Memory B cell (primary cell): ENCODE measurements at regions not wholly inside any gene's neighbourhood (a gene's known extent, or its start where the extent isn't known, plus 50 kb on each side); places are given as distances from the start of the nearest gene placed in this dataset.
"Not testable (repeated sequence)": the region's sequence is repeated elsewhere in the genome, so short reads cannot be mapped to it uniquely, and the experiment has no call there.

ENCODE experiments used
- ATAC-seq: fragments of 150-1000 bp; cut with Tn5 transposase; 2 replicates; pipeline ENCODE4 v1.10.0; 2021; ENCODE audit warnings: low read depth, mild to moderate bottlenecking, moderate library complexity
- DNase-seq, 2 donors: peaks; one replicate each; pipeline ENCODE4 v3.0.0; 2022; ENCODE audit warnings: low spot score in 2 of 2
- H3K27ac Mint-ChIP-seq: one replicate; pipeline ENCODE4 v1.8.0; 2022; ENCODE audit warnings: mild to moderate bottlenecking, moderate library complexity, mixed read lengths
- H3K27me3 Mint-ChIP-seq: one replicate; pipeline ENCODE4 v1.8.0; 2022; ENCODE audit warnings: mixed read lengths
- H3K36me3 Mint-ChIP-seq: one replicate; pipeline ENCODE4 v1.8.0; 2022; ENCODE audit warnings: mild to moderate bottlenecking, mixed read lengths
- H3K4me1 Mint-ChIP-seq: one replicate; pipeline ENCODE4 v1.8.0; 2022; ENCODE audit warnings: mixed read lengths
- H3K4me3 Mint-ChIP-seq: one replicate; pipeline ENCODE4 v1.8.0; 2022; ENCODE audit warnings: mild to moderate bottlenecking, moderate library complexity, mixed read lengths
- H3K9me3 Mint-ChIP-seq: one replicate; pipeline ENCODE4 v1.8.0; 2022; ENCODE audit warnings: mixed read lengths

- Mint-ChIP-seq H3K36me3 (peaks cover 2% of the 10 kb centered on the region), H3K4me1 (no peaks in the 10 kb centered on the region), H3K27ac (no peak overlapping the region), H3K9me3 (no peaks in the 10 kb centered on the region), H3K4me3 (no peak overlapping the region), H3K27me3 (peaks cover 2% of the 10 kb centered on the region)
- DNase-seq (no peak), ATAC-seq (no peak)
Measured at GRCh38 chrY:7417946-7418345, 506.4 kb upstream of the AMELY start.

- no peak for ATAC-seq
- no peak for DNase-seq
- Mint-ChIP-seq H3K4me3 (no peak overlapping the region), H3K4me1 (no peaks in the 10 kb centered on the region), H3K27me3 (peaks cover 2% of the 10 kb centered on the region), H3K9me3 (no peaks in the 10 kb centered on the region), H3K27ac (no peak overlapping the region), H3K36me3 (peaks cover 2% of the 10 kb centered on the region)
Measured at GRCh38 chrY:7416406-7416805, 504.9 kb upstream of the AMELY start.

GRCh38 chrY:7415157-7415633, 503.6 kb upstream of the AMELY start:
- Mint-ChIP-seq H3K4me1 (no peaks in the 10 kb centered on the region), H3K27ac (no peak overlapping the region), H3K9me3 (peaks cover 2% of the 10 kb centered on the region), H3K4me3 (no peak overlapping the region), H3K27me3 (peaks cover 2% of the 10 kb centered on the region), H3K36me3 (peaks cover 2% of the 10 kb centered on the region)
- DNase-seq: no peak
- no peak for ATAC-seq

- H3K27ac Mint-ChIP-seq: no peak overlapping the region
- H3K9me3 Mint-ChIP-seq: peaks cover 14% of the 10 kb centered on the region
- H3K27me3 Mint-ChIP-seq: no peaks in the 10 kb centered on the region
- H3K36me3 Mint-ChIP-seq: peaks cover 13% of the 10 kb centered on the region
- H3K4me1 Mint-ChIP-seq: no peaks in the 10 kb centered on the region
- no peak for ATAC-seq
- H3K4me3 Mint-ChIP-seq: no peak overlapping the region
- DNase-seq: no peak
Measured at GRCh38 chrY:7390056-7390455, 478.5 kb upstream of the AMELY start.

- DNase-seq (no peak), ATAC-seq (no peak)
- H3K4me1 Mint-ChIP-seq: no peaks in the 10 kb centered on the region
- peaks cover 2% of the 10 kb centered on the region for H3K9me3 Mint-ChIP-seq
- no peak overlapping the region for H3K4me3 Mint-ChIP-seq
- H3K27ac Mint-ChIP-seq: no peak overlapping the region
- no peaks in the 10 kb centered on the region for H3K27me3 Mint-ChIP-seq
- H3K36me3 Mint-ChIP-seq: peaks cover 21% of the 10 kb centered on the region
Measured at GRCh38 chrY:7382988-7383387, 471.4 kb upstream of the AMELY start.

GRCh38 chrY:7377091-7377490, 465.5 kb upstream of the AMELY start:
- ATAC-seq (no peak), DNase-seq (no peak)
- H3K9me3 Mint-ChIP-seq: no peaks in the 10 kb centered on the region
- no peaks in the 10 kb centered on the region for H3K27me3 Mint-ChIP-seq
- no peaks in the 10 kb centered on the region for H3K4me1 Mint-ChIP-seq
- H3K4me3 Mint-ChIP-seq: no peak overlapping the region
- peaks cover 12% of the 10 kb centered on the region for H3K36me3 Mint-ChIP-seq
- peak overlapping the region; percentile 38 for H3K27ac Mint-ChIP-seq

GRCh38 chrY:7374485-7374884, 462.9 kb upstream of the AMELY start:
- not testable (repeated sequence) for H3K36me3 Mint-ChIP-seq, ATAC-seq, H3K4me3 Mint-ChIP-seq, H3K4me1 Mint-ChIP-seq, H3K27ac Mint-ChIP-seq, DNase-seq, H3K27me3 Mint-ChIP-seq, H3K9me3 Mint-ChIP-seq

GRCh38 chrY:7371953-7372352, 460.4 kb upstream of the AMELY start:
- not testable (repeated sequence) for H3K27ac Mint-ChIP-seq, H3K27me3 Mint-ChIP-seq, H3K4me1 Mint-ChIP-seq, H3K36me3 Mint-ChIP-seq, H3K4me3 Mint-ChIP-seq, DNase-seq, H3K9me3 Mint-ChIP-seq, ATAC-seq

GRCh38 chrY:7371026-7371425, 459.5 kb upstream of the AMELY start:
- not testable (repeated sequence) for DNase-seq, H3K9me3 Mint-ChIP-seq, H3K27ac Mint-ChIP-seq, H3K4me1 Mint-ChIP-seq, ATAC-seq, H3K27me3 Mint-ChIP-seq, H3K36me3 Mint-ChIP-seq, H3K4me3 Mint-ChIP-seq

GRCh38 chrY:7359520-7359919, 448.0 kb upstream of the AMELY start:
- no peaks in the 10 kb centered on the region for H3K9me3 Mint-ChIP-seq
- H3K36me3 Mint-ChIP-seq: peaks cover 17% of the 10 kb centered on the region
- no peak for ATAC-seq
- no peak overlapping the region for H3K27ac Mint-ChIP-seq
- no peaks in the 10 kb centered on the region for H3K27me3 Mint-ChIP-seq
- no peak for DNase-seq
- no peaks in the 10 kb centered on the region for H3K4me1 Mint-ChIP-seq
- no peak overlapping the region for H3K4me3 Mint-ChIP-seq

GRCh38 chrY:7358103-7358752, 446.7 kb upstream of the AMELY start:
- no peaks in the 10 kb centered on the region for H3K9me3 Mint-ChIP-seq
- H3K4me1 Mint-ChIP-seq: no peaks in the 10 kb centered on the region
- H3K36me3 Mint-ChIP-seq: peaks cover 11% of the 10 kb centered on the region
- no peak overlapping the region for H3K4me3 Mint-ChIP-seq
- H3K27me3 Mint-ChIP-seq: no peaks in the 10 kb centered on the region
- ATAC-seq (no peak), DNase-seq (no peak)
- H3K27ac Mint-ChIP-seq: no peak overlapping the region

GRCh38 chrY:7355891-7356290, 444.3 kb upstream of the AMELY start:
- H3K9me3 Mint-ChIP-seq, H3K4me1 Mint-ChIP-seq, H3K4me3 Mint-ChIP-seq, DNase-seq, ATAC-seq, H3K27ac Mint-ChIP-seq, H3K27me3 Mint-ChIP-seq: not testable (repeated sequence)
- peaks cover 13% of the 10 kb centered on the region for H3K36me3 Mint-ChIP-seq

GRCh38 chrY:7344661-7345060, 433.1 kb upstream of the AMELY start:
- no peak overlapping the region for H3K27ac Mint-ChIP-seq
- DNase-seq: peak in 1 of 2 donors; percentile 23
- H3K36me3 Mint-ChIP-seq: peaks cover 12% of the 10 kb centered on the region
- H3K9me3 Mint-ChIP-seq: no peaks in the 10 kb centered on the region
- ATAC-seq: peak; percentile 52
- no peak overlapping the region for H3K4me3 Mint-ChIP-seq
- H3K27me3 Mint-ChIP-seq: no peaks in the 10 kb centered on the region
- peaks cover 2% of the 10 kb centered on the region for H3K4me1 Mint-ChIP-seq

- ATAC-seq (no peak), DNase-seq (no peak)
- Mint-ChIP-seq H3K27me3 (no peaks in the 10 kb centered on the region), H3K4me3 (no peak overlapping the region), H3K27ac (no peak overlapping the region), H3K4me1 (peaks cover 7% of the 10 kb centered on the region), H3K36me3 (peaks cover 13% of the 10 kb centered on the region), H3K9me3 (no peaks in the 10 kb centered on the region)
Measured at GRCh38 chrY:7343261-7343660, 431.7 kb upstream of the AMELY start.

GRCh38 chrY:7342732-7343131, 431.2 kb upstream of the AMELY start:
- not testable (repeated sequence) for H3K27me3 Mint-ChIP-seq, H3K27ac Mint-ChIP-seq, H3K4me1 Mint-ChIP-seq, H3K4me3 Mint-ChIP-seq, ATAC-seq, H3K9me3 Mint-ChIP-seq, DNase-seq
- H3K36me3 Mint-ChIP-seq: peaks cover 15% of the 10 kb centered on the region
